MM.1S (cell line): ENCODE measurements at regions not wholly inside any gene's neighbourhood (a gene's known extent, or its start where the extent isn't known, plus 50 kb on each side); places are given as distances from the start of the nearest gene placed in this dataset.

Experiments
- DNase-seq: peaks from one replicate; pipeline ENCODE4 v3.0.0-alpha.2; 2015
- H2AFZ ChIP-seq: fragments of 300-600 bp; sonication (generic); 2 replicates; pipeline ENCODE4 v1.6.0; 2016; ENCODE audit warnings: antibody characterized with exemption, low read length
- H3F3A ChIP-seq: fragments of 300-600 bp; sonication (generic); 2 replicates; pipeline ENCODE4 v1.6.1; 2016; ENCODE audit warnings: mild to moderate bottlenecking, antibody characterized with exemption, low read length, moderate library complexity, mixed read lengths; ENCODE audit not compliant: insufficient read depth
- H3K27ac ChIP-seq: fragments of 300-600 bp; sonication (generic); 2 replicates; pipeline ENCODE4 v1.5.1; 2016; ENCODE audit warnings: mild to moderate bottlenecking, low read length
- H3K27me3 ChIP-seq: fragments of 300-600 bp; sonication (generic); replicated peaks from 2 replicates; pipeline ENCODE4 v1.6.0; 2016; ENCODE audit warnings: low read length; ENCODE audit not compliant: insufficient read depth
- H3K36me3 ChIP-seq: fragments of 300-600 bp; sonication (generic); replicated peaks from 2 replicates; pipeline ENCODE4 v1.6.1; 2016; ENCODE audit warnings: mild to moderate bottlenecking, low read length, mixed read lengths; ENCODE audit not compliant: insufficient read depth
- H3K4me1 ChIP-seq: fragments of 300-600 bp; sonication (generic); 2 replicates; pipeline ENCODE4 v1.6.1; 2016; ENCODE audit warnings: low read length, mixed read lengths
- H3K4me2 ChIP-seq: fragments of 300-600 bp; sonication (generic); 2 replicates; pipeline ENCODE4 v1.6.0; 2016; ENCODE audit warnings: low read depth, low read length
- H3K4me3 ChIP-seq: fragments of 300-600 bp; sonication (generic); 2 replicates; pipeline ENCODE4 v1.5.1; 2016; ENCODE audit warnings: low read length, mixed read lengths
- H3K79me2 ChIP-seq: fragments of 300-600 bp; sonication (generic); 2 replicates; pipeline ENCODE4 v1.6.1; 2016; ENCODE audit warnings: mixed run types, low read length, mixed read lengths
- H3K9ac ChIP-seq: fragments of 300-600 bp; sonication (generic); 2 replicates; pipeline ENCODE4 v1.6.1; 2016; ENCODE audit warnings: low read length, mixed read lengths
- H3K9me2 ChIP-seq: fragments of 300-600 bp; sonication (generic); replicated peaks from 2 replicates; pipeline ENCODE4 v1.6.1; 2016; ENCODE audit warnings: mild to moderate bottlenecking, low read length, mixed read lengths; ENCODE audit not compliant: insufficient read depth
- H3K9me3 ChIP-seq: fragments of 300-600 bp; sonication (generic); replicated peaks from 2 replicates; pipeline ENCODE4 v1.6.1; 2016; ENCODE audit warnings: mild to moderate bottlenecking, low read length, mixed read lengths; ENCODE audit not compliant: insufficient read depth
- H4K20me1 ChIP-seq: fragments of 300-600 bp; sonication (generic); 2 replicates; pipeline ENCODE4 v1.6.1; 2016; ENCODE audit warnings: mild to moderate bottlenecking, low read length, moderate library complexity, mixed read lengths; ENCODE audit not compliant: insufficient read depth
- CTCF ChIP-seq: fragments of 300-600 bp; sonication (generic); IDR thresholded peaks from 2 replicates; pipeline ENCODE4 v1.5.1; 2016; ENCODE audit warnings: antibody characterized with exemption, low read length, mixed read lengths
- EZH2 ChIP-seq: fragments of 300-600 bp; sonication (generic); optimal IDR thresholded peaks from 2 replicates; pipeline ENCODE3; 2017; ENCODE audit warnings: low read depth, mild to moderate bottlenecking, antibody characterized with exemption, low read length, mixed read lengths
- EZH2phosphoT487 ChIP-seq: fragments of 300-600 bp; sonication (generic); IDR thresholded peaks from 2 replicates; pipeline ENCODE4 v1.6.1; 2018; ENCODE audit warnings: antibody characterized with exemption, low read length

DNA sequence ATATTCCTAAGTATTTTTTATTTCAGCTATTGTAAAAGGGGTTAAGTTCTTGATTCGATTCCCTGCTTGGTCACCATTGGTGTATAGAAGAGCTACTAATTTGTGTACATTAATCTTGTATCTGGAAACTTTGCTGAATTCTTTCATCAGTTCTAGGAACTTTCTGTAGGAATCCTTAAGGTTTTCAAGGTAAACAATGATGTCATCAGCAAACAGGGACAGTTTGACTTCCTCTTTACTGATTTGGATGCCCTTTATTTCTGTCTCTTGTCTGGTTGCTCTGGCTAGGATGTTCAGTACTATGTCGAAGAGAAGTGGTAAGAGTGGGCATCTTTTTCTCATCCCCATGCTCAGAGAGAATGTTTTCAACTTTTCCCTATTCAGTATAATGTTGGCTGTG, 252.7 kb downstream of the NR4A2 start:
- no peak for DNase-seq
- Histone ChIP-seq H3K4me3 (no peak overlapping the region), H3K36me3 (no peaks in the 10 kb centered on the region), H4K20me1 (no peaks in the 10 kb centered on the region), H3K79me2 (no peaks in the 10 kb centered on the region), H3F3A (peaks cover 8% of the 10 kb centered on the region; the same call in 1 of the 2 replicates), H3K27me3 (no peaks in the 10 kb centered on the region), H3K4me1 (peaks cover 12% of the 10 kb centered on the region), H3K9ac (no peak overlapping the region), H3K9me3 (no peaks in the 10 kb centered on the region), H3K9me2 (no peaks in the 10 kb centered on the region), H3K4me2 (no peak overlapping the region), H2AFZ (no peak overlapping the region), H3K27ac (no peak overlapping the region)
- no peak for TF ChIP-seq CTCF
- no peak for TF ChIP-seq EZH2

DNA sequence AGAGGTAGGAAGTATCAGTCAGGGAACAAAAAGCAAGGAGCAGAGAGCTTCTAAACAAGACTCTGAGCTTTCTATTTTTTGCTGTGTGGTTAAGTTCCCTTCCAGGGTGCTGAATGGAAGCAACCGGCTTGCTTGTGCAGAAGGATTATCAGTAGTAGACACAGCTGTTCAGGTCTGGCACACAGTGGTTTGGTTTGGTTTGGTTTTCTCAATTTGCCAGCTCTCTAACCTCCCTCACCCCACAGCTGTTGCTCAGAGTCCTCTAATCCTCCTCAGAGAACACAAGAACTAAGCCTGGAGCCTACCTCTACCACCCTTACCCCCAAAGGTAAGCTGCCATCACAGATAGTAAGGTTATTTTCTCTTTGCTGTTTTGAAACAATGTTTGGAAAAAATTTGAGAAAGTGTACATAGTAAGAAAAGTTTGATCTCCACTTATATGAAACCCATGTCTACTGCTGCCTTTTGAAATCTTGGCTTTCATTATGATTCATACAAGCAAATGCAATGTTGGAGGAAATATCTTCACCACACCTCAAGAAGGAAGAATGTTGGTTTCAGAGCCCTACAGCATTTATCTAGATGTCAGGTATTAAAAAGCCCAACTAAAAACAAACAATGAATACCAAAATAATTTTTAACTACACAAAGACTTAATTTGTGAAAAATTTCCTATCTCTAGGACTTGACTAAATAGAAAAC, 255.3 kb downstream of the NR4A2 start:
- Histone ChIP-seq H3K9me2 (no peaks in the 10 kb centered on the region), H3K4me2 (peak overlapping the region; percentile 36; the same call in 1 of the 2 replicates), H3K4me3 (no peak overlapping the region), H3K9me3 (no peaks in the 10 kb centered on the region), H3K36me3 (no peaks in the 10 kb centered on the region), H3K9ac (no peak overlapping the region), H3K79me2 (no peaks in the 10 kb centered on the region), H3K27me3 (no peaks in the 10 kb centered on the region), H2AFZ (no peak overlapping the region), H4K20me1 (no peaks in the 10 kb centered on the region), H3K4me1 (peaks cover 12% of the 10 kb centered on the region), H3F3A (peaks cover 8% of the 10 kb centered on the region; the same call in 1 of the 2 replicates), H3K27ac (peak overlapping the region; percentile 39; the same call in 1 of the 2 replicates)
- TF ChIP-seq CTCF, result no peak
- TF ChIP-seq EZH2phosphoT487, result no peak
- DNase-seq, result peak; percentile 75

DNA sequence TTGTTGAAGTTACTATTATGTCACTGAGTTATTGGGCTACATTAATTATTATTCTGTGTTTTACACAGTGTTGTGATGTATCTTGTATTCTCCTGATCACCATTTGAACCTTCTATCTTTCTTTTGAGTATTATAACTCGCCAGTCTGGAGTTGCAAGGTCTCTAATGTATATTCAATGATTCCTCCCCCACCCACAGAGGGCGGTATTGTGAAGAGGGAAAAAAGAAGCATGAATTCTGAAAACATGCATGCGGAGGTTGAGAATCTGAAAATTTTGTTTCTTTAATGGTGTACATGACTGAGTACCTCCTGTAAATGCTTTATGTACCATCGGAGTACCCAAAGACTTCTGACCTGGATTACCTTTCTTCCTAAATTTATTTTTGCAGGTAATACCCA, 266.6 kb downstream of the NR4A2 start:
- Histone ChIP-seq H3K4me1 (no peaks in the 10 kb centered on the region), H3K27me3 (no peaks in the 10 kb centered on the region), H3K36me3 (no peaks in the 10 kb centered on the region), H3K9me3 (no peaks in the 10 kb centered on the region), H3K27ac (no peak overlapping the region), H3K79me2 (no peaks in the 10 kb centered on the region), H3F3A (no peaks in the 10 kb centered on the region), H4K20me1 (no peaks in the 10 kb centered on the region), H3K4me2 (no peak overlapping the region), H3K9me2 (no peaks in the 10 kb centered on the region), H3K9ac (no peak overlapping the region), H2AFZ (no peak overlapping the region), H3K4me3 (no peak overlapping the region)
- TF ChIP-seq EZH2 (no peak), CTCF (peak; percentile 43)
- peak; percentile 34 for DNase-seq
